ENCODE measurements at regions not wholly inside any gene's neighbourhood (a gene's known extent, or its start where the extent isn't known, plus 50 kb on each side); places are given as distances from the start of the nearest gene placed in this dataset.

DNA sequence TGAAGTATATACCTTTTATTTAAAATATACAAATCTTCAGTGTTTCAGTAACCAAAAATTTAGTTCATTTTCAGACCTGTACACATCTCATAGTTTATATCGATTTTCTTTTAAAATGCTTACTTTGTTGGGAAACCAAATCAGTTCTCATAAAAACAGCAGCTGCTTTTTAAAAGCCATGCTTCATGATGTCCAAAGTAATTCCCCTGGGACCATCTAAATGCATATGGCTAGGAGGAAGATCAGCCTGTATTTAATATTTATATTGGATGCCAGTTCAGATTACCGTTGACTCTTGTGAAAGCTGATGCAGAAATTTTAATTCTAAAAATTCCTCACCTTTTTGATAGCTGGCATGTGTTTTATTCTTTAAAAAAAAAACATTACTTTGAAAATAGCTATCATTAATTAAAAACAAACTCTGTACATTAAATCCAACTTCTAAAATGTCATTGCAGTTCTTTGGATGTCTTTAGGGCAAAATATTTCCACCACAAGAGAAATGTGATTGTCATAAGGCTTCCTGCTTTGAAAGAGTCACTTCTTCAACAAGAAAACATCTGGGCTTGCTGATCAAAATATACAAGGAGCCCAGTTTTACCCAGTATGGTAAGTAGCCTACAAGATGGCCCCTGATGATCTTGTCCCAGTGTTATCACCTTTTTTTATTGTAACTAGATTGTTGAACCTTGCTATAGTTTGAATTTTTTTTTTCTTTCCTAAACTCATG, 1242.9 kb upstream of the CDH6 start:
- TF ChIP-seq, protein P1, sequence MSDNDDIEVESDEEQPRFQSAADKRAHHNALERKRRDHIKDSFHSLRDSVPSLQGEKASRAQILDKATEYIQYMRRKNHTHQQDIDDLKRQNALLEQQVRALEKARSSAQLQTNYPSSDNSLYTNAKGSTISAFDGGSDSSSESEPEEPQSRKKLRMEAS (IDR thresholded peaks at IDR 0.05; ENCODE audit: insufficient read depth, insufficient read length), result no peak
- TF ChIP-seq POLR2A (IDR thresholded peaks at IDR 0.05; ENCODE audit: low read depth, low read length) (no peak), MYC (IDR thresholded peaks at IDR 0.05; ENCODE audit: low read depth, low read length) (no peak), POLR2AphosphoS5 (IDR thresholded peaks at IDR 0.05; ENCODE audit: insufficient read depth, low read depth, low read length) (no peak), EZH2 (IDR thresholded peaks at IDR 0.05; ENCODE audit: borderline replicate concordance, low read depth, low read length, severe bottlenecking) (no peak), JUN (IDR thresholded peaks at IDR 0.05; ENCODE audit: borderline replicate concordance, insufficient read depth, insufficient read length, low read depth) (no peak), GATA2 (IDR thresholded peaks at IDR 0.05; ENCODE audit: insufficient read depth, insufficient read length, low read depth, low read length) (no peak), FOS (IDR thresholded peaks at IDR 0.05; ENCODE audit: borderline replicate concordance, insufficient read depth, low read length) (no peak)
- TF ChIP-seq, protein P2, sequence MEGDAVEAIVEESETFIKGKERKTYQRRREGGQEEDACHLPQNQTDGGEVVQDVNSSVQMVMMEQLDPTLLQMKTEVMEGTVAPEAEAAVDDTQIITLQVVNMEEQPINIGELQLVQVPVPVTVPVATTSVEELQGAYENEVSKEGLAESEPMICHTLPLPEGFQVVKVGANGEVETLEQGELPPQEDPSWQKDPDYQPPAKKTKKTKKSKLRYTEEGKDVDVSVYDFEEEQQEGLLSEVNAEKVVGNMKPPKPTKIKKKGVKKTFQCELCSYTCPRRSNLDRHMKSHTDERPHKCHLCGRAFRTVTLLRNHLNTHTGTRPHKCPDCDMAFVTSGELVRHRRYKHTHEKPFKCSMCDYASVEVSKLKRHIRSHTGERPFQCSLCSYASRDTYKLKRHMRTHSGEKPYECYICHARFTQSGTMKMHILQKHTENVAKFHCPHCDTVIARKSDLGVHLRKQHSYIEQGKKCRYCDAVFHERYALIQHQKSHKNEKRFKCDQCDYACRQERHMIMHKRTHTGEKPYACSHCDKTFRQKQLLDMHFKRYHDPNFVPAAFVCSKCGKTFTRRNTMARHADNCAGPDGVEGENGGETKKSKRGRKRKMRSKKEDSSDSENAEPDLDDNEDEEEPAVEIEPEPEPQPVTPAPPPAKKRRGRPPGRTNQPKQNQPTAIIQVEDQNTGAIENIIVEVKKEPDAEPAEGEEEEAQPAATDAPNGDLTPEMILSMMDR (IDR thresholded peaks at IDR 0.05; ENCODE audit: extremely low read depth in 1 of 2, insufficient read depth in 1 of 2, low read depth in 1 of 2, low read length in 2 of 2), result no peak

Measured in endothelial cell of umbilical vein (primary cell).